ENCODE measurements at regions not wholly inside any gene's neighbourhood (a gene's known extent, or its start where the extent isn't known, plus 50 kb on each side); places are given as distances from the start of the nearest gene placed in this dataset.

DNA sequence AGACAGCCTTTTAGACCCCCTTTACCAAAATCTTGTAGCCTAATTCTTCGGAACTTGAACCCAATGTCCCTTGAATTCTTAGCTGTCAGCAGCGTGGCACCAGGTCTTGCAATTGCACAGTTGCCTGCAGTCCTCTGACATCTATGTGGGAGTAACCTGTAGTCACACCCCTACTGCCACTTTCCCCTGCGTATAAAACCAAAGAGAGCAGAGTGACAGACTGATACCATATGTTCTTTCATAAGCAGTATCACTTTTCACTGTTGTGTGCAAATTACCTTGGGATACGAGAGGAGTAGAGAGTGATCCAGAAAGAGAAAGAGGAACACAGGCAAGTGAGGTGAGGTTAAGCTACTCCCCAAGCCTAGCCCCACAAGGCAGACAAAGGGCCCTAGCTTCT is 364.3 kb upstream of the ADAMTSL1 start:
- POLR2A ChIA-PET, result no interaction called here
- no TSS peak for BruUV-seq (replicated peaks)
- H2AFZ ChIP-seq (ENCODE audit: low read depth, low read length), result no peak overlapping the region

More for the DNA sequence above, 364.3 kb upstream of the ADAMTSL1 start:
- Histone ChIP-seq H3K79me2 (ENCODE audit: control insufficient read depth, insufficient read depth, low read length) (no peaks in the 10 kb centered on the region), H3K4me3 (replicated peaks in 1 of 3; ENCODE audit: insufficient read depth in 1 of 3, low read depth in 1 of 3, low read length in 3 of 3) (no peak overlapping the region), H3K36me3 (ENCODE audit: control insufficient read depth in 2 of 2, extremely low read depth in 1 of 2, insufficient read depth in 2 of 2, low read length in 2 of 2) (no peaks in the 10 kb centered on the region), H3K9me1 (replicated peaks; ENCODE audit: control insufficient read depth, extremely low read depth, insufficient read depth, low read length) (no peaks in the 10 kb centered on the region), H3K27me3 (ENCODE audit: control insufficient read depth in 2 of 2, insufficient read depth in 2 of 2, low read length in 2 of 2) (peaks cover 2 to 7% of the 10 kb centered on the region in 2 experiments), H3K4me1 (ENCODE audit: control insufficient read depth, extremely low read depth, insufficient read depth, low read length) (no peaks in the 10 kb centered on the region), H4K20me1 (replicated peaks; ENCODE audit: control insufficient read depth, extremely low read depth, insufficient read depth, low read length) (no peaks in the 10 kb centered on the region), H3K27ac (ENCODE audit: insufficient read depth, low read depth, low read length) (no peak overlapping the region), H3K9me3 (replicated peaks; ENCODE audit: control insufficient read depth, insufficient read depth, low read length) (no peaks in the 10 kb centered on the region), H3K4me2 (ENCODE audit: insufficient read depth, low read length) (no peak overlapping the region), H3K9ac (replicated peaks; ENCODE audit: extremely low read depth, insufficient read depth, low read length) (no peak overlapping the region)
- DNase-seq (ENCODE audit: low read depth, low spot score), result no peak
- no peak for TF ChIP-seq JUN (IDR thresholded peaks at IDR 0.05; ENCODE audit: borderline replicate concordance, insufficient read depth, insufficient read length, low read depth)
- no peak for TF ChIP-seq GATA2 (IDR thresholded peaks at IDR 0.05; ENCODE audit: insufficient read depth, insufficient read length, low read depth, low read length)
- TF ChIP-seq POLR2AphosphoS5 (IDR thresholded peaks at IDR 0.05; ENCODE audit: insufficient read depth, low read depth, low read length), result no peak
- TF ChIP-seq FOS (IDR thresholded peaks at IDR 0.05; ENCODE audit: borderline replicate concordance, insufficient read depth, low read length), result no peak
- TF ChIP-seq POLR2A (IDR thresholded peaks at IDR 0.05; ENCODE audit: low read depth, low read length), result no peak
- TF ChIP-seq, protein P1, sequence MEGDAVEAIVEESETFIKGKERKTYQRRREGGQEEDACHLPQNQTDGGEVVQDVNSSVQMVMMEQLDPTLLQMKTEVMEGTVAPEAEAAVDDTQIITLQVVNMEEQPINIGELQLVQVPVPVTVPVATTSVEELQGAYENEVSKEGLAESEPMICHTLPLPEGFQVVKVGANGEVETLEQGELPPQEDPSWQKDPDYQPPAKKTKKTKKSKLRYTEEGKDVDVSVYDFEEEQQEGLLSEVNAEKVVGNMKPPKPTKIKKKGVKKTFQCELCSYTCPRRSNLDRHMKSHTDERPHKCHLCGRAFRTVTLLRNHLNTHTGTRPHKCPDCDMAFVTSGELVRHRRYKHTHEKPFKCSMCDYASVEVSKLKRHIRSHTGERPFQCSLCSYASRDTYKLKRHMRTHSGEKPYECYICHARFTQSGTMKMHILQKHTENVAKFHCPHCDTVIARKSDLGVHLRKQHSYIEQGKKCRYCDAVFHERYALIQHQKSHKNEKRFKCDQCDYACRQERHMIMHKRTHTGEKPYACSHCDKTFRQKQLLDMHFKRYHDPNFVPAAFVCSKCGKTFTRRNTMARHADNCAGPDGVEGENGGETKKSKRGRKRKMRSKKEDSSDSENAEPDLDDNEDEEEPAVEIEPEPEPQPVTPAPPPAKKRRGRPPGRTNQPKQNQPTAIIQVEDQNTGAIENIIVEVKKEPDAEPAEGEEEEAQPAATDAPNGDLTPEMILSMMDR (IDR thresholded peaks at IDR 0.05; ENCODE audit: extremely low read depth in 1 of 2, insufficient read depth in 1 of 2, low read depth in 1 of 2, low read length in 2 of 2), result no peak
- no peak for TF ChIP-seq EZH2 (IDR thresholded peaks at IDR 0.05; ENCODE audit: borderline replicate concordance, low read depth, low read length, severe bottlenecking)
- TF ChIP-seq, protein P2, sequence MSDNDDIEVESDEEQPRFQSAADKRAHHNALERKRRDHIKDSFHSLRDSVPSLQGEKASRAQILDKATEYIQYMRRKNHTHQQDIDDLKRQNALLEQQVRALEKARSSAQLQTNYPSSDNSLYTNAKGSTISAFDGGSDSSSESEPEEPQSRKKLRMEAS (IDR thresholded peaks at IDR 0.05; ENCODE audit: insufficient read depth, insufficient read length), result no peak
- TF ChIP-seq MYC (IDR thresholded peaks at IDR 0.05; ENCODE audit: low read depth, low read length), result no peak
- CTCF ChIA-PET, result no interaction called here
- dilution Hi-C loops (cut with MboI; ENCODE audit: extremely low pct_ligation_motif_present, low sequenced_read_pairs), result no loop called here
- no peak for FAIRE-seq
- intact Hi-C loops (cut with micrococcal nuclease), result no loop called here
